ENCODE measurements at regions not wholly inside any gene's neighbourhood (a gene's known extent, or its start where the extent isn't known, plus 50 kb on each side); places are given as distances from the start of the nearest gene placed in this dataset.
A peak's percentile ranks its signal among the peaks of the same experiment; 100 is the strongest.

GRCh38 chr2:44869761-44870160 lies 71.7 kb upstream of the SIX3 start:
- no peak overlapping the region for H3K23ac ChIP-seq (ENCODE audit: low read depth, low read length, poor library complexity)
- no peak overlapping the region for H3K27ac ChIP-seq (replicated peaks; ENCODE audit: low read length)
- no peak overlapping the region for H3K4me3 ChIP-seq (ENCODE audit: low read length in 2 of 2)
- H3K27me3 ChIP-seq (ENCODE audit: control insufficient read depth in 3 of 3, insufficient read depth in 3 of 3, low read depth in 1 of 3, low read length in 3 of 3): peaks cover 0 to 35% (median 0%) of the 10 kb centered on the region in 3 experiments
- H3K4me2 ChIP-seq (ENCODE audit: insufficient read depth, low read length, poor library complexity, severe bottlenecking): no peak overlapping the region
- H4K91ac ChIP-seq (ENCODE audit: low read depth, low read length, poor library complexity): no peak overlapping the region
- no peak overlapping the region for H2BK15ac ChIP-seq (ENCODE audit: low read length)
- H2AK5ac ChIP-seq (ENCODE audit: low read depth, low read length): no peak overlapping the region
- WGBS, 2 donors (ENCODE audit: extremely low coverage in 2 of 2, insufficient read length in 2 of 2, insufficient replicate concordance in 1 of 2): no CpG with 5 or more reads among the region's 5 CpGs
- peaks cover 0 to 1% of the 10 kb centered on the region in 2 donors for H3K9me3 ChIP-seq (replicated peaks in 1 of 2; ENCODE audit: control insufficient read depth in 2 of 2, insufficient read depth in 1 of 2, low read depth in 1 of 2, low read length in 2 of 2)
- H3K9ac ChIP-seq (ENCODE audit: low read depth, low read length, poor library complexity): no peak overlapping the region
- H3K18ac ChIP-seq (ENCODE audit: low read length): no peak overlapping the region
- H3K79me1 ChIP-seq (ENCODE audit: low read depth, low read length): no peaks in the 10 kb centered on the region
- no peak for DNase-seq (ENCODE audit: low spot score)
- H3K14ac ChIP-seq (ENCODE audit: low read length): no peak overlapping the region
- H2AFZ ChIP-seq (ENCODE audit: low read length): no peak overlapping the region
- peaks cover 0 to 3% of the 10 kb centered on the region in 2 donors for H3K4me1 ChIP-seq (ENCODE audit: control insufficient read depth in 2 of 2, insufficient read depth in 1 of 2, low read depth in 1 of 2, low read length in 2 of 2)
- H3K36me3 ChIP-seq (replicated peaks in 1 of 2; ENCODE audit: control insufficient read depth in 2 of 2, insufficient read depth in 2 of 2, low read length in 2 of 2): no peaks in the 10 kb centered on the region
- H2BK5ac ChIP-seq (ENCODE audit: low read length): no peak overlapping the region
- no peak overlapping the region for H2BK12ac ChIP-seq (ENCODE audit: low read length)
- no peak overlapping the region for H3K4ac ChIP-seq (ENCODE audit: low read length)
- H4K8ac ChIP-seq (ENCODE audit: low read depth, low read length): no peak overlapping the region
- no peak overlapping the region for H2BK120ac ChIP-seq (ENCODE audit: low read depth, low read length)

GRCh38 chr2:44877417-44877816 lies 64.1 kb upstream of the SIX3 start:
- H3K27ac ChIP-seq (replicated peaks; ENCODE audit: low read length): no peak overlapping the region
- no peak overlapping the region for H2BK12ac ChIP-seq (ENCODE audit: low read length)
- H2BK5ac ChIP-seq (ENCODE audit: low read length): no peak overlapping the region
- no peak for DNase-seq (ENCODE audit: low spot score)
- H4K8ac ChIP-seq (ENCODE audit: low read depth, low read length): no peak overlapping the region
- H2AFZ ChIP-seq (ENCODE audit: low read length): no peak overlapping the region
- H3K18ac ChIP-seq (ENCODE audit: low read length): no peak overlapping the region
- no peak overlapping the region for H3K4me3 ChIP-seq (ENCODE audit: low read length in 2 of 2)
- H3K9ac ChIP-seq (ENCODE audit: low read depth, low read length, poor library complexity): no peak overlapping the region
- peaks cover 0 to 30% (median 0%) of the 10 kb centered on the region in 3 experiments for H3K27me3 ChIP-seq (ENCODE audit: control insufficient read depth in 3 of 3, insufficient read depth in 3 of 3, low read depth in 1 of 3, low read length in 3 of 3)
- no peak overlapping the region for H3K4me2 ChIP-seq (ENCODE audit: insufficient read depth, low read length, poor library complexity, severe bottlenecking)
- H3K23ac ChIP-seq (ENCODE audit: low read depth, low read length, poor library complexity): no peak overlapping the region
- no peak overlapping the region for H3K14ac ChIP-seq (ENCODE audit: low read length)
- H3K79me1 ChIP-seq (ENCODE audit: low read depth, low read length): no peaks in the 10 kb centered on the region
- H2AK5ac ChIP-seq (ENCODE audit: low read depth, low read length): no peak overlapping the region
- H3K36me3 ChIP-seq (replicated peaks in 1 of 2; ENCODE audit: control insufficient read depth in 2 of 2, insufficient read depth in 2 of 2, low read length in 2 of 2): no peaks in the 10 kb centered on the region
- H3K4ac ChIP-seq (ENCODE audit: low read length): no peak overlapping the region
- no peaks in the 10 kb centered on the region for H3K9me3 ChIP-seq (replicated peaks in 1 of 2; ENCODE audit: control insufficient read depth in 2 of 2, insufficient read depth in 1 of 2, low read depth in 1 of 2, low read length in 2 of 2)
- no peak overlapping the region for H2BK15ac ChIP-seq (ENCODE audit: low read length)
- H3K4me1 ChIP-seq (ENCODE audit: control insufficient read depth in 2 of 2, insufficient read depth in 1 of 2, low read depth in 1 of 2, low read length in 2 of 2): peaks cover 2 to 3% of the 10 kb centered on the region in 2 donors
- no CpG with 5 or more reads among the region's 7 CpGs for WGBS, 2 donors (ENCODE audit: extremely low coverage in 2 of 2, insufficient read length in 2 of 2, insufficient replicate concordance in 1 of 2)
- H2BK120ac ChIP-seq (ENCODE audit: low read depth, low read length): no peak overlapping the region
- H4K91ac ChIP-seq (ENCODE audit: low read depth, low read length, poor library complexity): no peak overlapping the region

GRCh38 chr2:44879269-44880124 lies 62.0 kb upstream of the SIX3 start:
- Histone ChIP-seq H4K91ac (ENCODE audit: low read depth, low read length, poor library complexity) (no peak overlapping the region), H3K18ac (ENCODE audit: low read length) (peak overlapping the region; percentile 68), H2BK15ac (ENCODE audit: low read length) (no peak overlapping the region), H3K4me3 (ENCODE audit: low read length in 2 of 2) (no peak overlapping the region), H2AFZ (ENCODE audit: low read length) (no peak overlapping the region), H3K9ac (ENCODE audit: low read depth, low read length, poor library complexity) (peak overlapping the region; percentile 3), H3K4me2 (ENCODE audit: insufficient read depth, low read length, poor library complexity, severe bottlenecking) (no peak overlapping the region), H3K14ac (ENCODE audit: low read length) (no peak overlapping the region), H3K27ac (replicated peaks; ENCODE audit: low read length) (no peak overlapping the region), H3K36me3 (replicated peaks in 1 of 2; ENCODE audit: control insufficient read depth in 2 of 2, insufficient read depth in 2 of 2, low read length in 2 of 2) (no peaks in the 10 kb centered on the region), H3K4ac (ENCODE audit: low read length) (no peak overlapping the region), H3K79me1 (ENCODE audit: low read depth, low read length) (no peaks in the 10 kb centered on the region), H2AK5ac (ENCODE audit: low read depth, low read length) (no peak overlapping the region), H2BK5ac (ENCODE audit: low read length) (no peak overlapping the region), H2BK120ac (ENCODE audit: low read depth, low read length) (no peak overlapping the region), H4K8ac (ENCODE audit: low read depth, low read length) (no peak overlapping the region), H3K4me1 (ENCODE audit: control insufficient read depth in 2 of 2, insufficient read depth in 1 of 2, low read depth in 1 of 2, low read length in 2 of 2) (peaks cover 0 to 2% of the 10 kb centered on the region in 2 donors), H3K23ac (ENCODE audit: low read depth, low read length, poor library complexity) (no peak overlapping the region), H3K27me3 (ENCODE audit: control insufficient read depth in 3 of 3, insufficient read depth in 3 of 3, low read depth in 1 of 3, low read length in 3 of 3) (peaks cover 0 to 30% (median 0%) of the 10 kb centered on the region in 3 experiments), H3K9me3 (replicated peaks in 1 of 2; ENCODE audit: control insufficient read depth in 2 of 2, insufficient read depth in 1 of 2, low read depth in 1 of 2, low read length in 2 of 2) (no peaks in the 10 kb centered on the region), H2BK12ac (ENCODE audit: low read length) (no peak overlapping the region)
- WGBS, 2 donors (ENCODE audit: extremely low coverage in 2 of 2, insufficient read length in 2 of 2, insufficient replicate concordance in 1 of 2): no CpG with 5 or more reads among the region's 18 CpGs
- DNase-seq (ENCODE audit: low spot score): no peak

- H3K36me3 ChIP-seq (replicated peaks in 1 of 2; ENCODE audit: control insufficient read depth in 2 of 2, insufficient read depth in 2 of 2, low read length in 2 of 2): no peaks in the 10 kb centered on the region
- no peak overlapping the region for H3K23ac ChIP-seq (ENCODE audit: low read depth, low read length, poor library complexity)
- peaks cover 0 to 35% (median 0%) of the 10 kb centered on the region in 3 experiments for H3K27me3 ChIP-seq (ENCODE audit: control insufficient read depth in 3 of 3, insufficient read depth in 3 of 3, low read depth in 1 of 3, low read length in 3 of 3)
- H3K14ac ChIP-seq (ENCODE audit: low read length): no peak overlapping the region
- H2BK5ac ChIP-seq (ENCODE audit: low read length): no peak overlapping the region
- no peak overlapping the region for H4K8ac ChIP-seq (ENCODE audit: low read depth, low read length)
- no peak overlapping the region for H2BK12ac ChIP-seq (ENCODE audit: low read length)
- DNase-seq (ENCODE audit: low spot score): no peak
- H4K91ac ChIP-seq (ENCODE audit: low read depth, low read length, poor library complexity): no peak overlapping the region
- no peak overlapping the region for H2BK15ac ChIP-seq (ENCODE audit: low read length)
- no peak overlapping the region for H2AK5ac ChIP-seq (ENCODE audit: low read depth, low read length)
- no peak overlapping the region for H3K9ac ChIP-seq (ENCODE audit: low read depth, low read length, poor library complexity)
- no peak overlapping the region for H3K4me2 ChIP-seq (ENCODE audit: insufficient read depth, low read length, poor library complexity, severe bottlenecking)
- no peak overlapping the region for H3K4me3 ChIP-seq (ENCODE audit: low read length in 2 of 2)
- H3K27ac ChIP-seq (replicated peaks; ENCODE audit: low read length): no peak overlapping the region
- no peak overlapping the region for H2AFZ ChIP-seq (ENCODE audit: low read length)
- H2BK120ac ChIP-seq (ENCODE audit: low read depth, low read length): no peak overlapping the region
- WGBS, 2 donors (ENCODE audit: extremely low coverage in 2 of 2, insufficient read length in 2 of 2, insufficient replicate concordance in 1 of 2): 100% methylated on average over 2 to 3 of the region's 8 CpGs
- no peak overlapping the region for H3K4ac ChIP-seq (ENCODE audit: low read length)
- H3K18ac ChIP-seq (ENCODE audit: low read length): no peak overlapping the region
- no peaks in the 10 kb centered on the region for H3K9me3 ChIP-seq (replicated peaks in 1 of 2; ENCODE audit: control insufficient read depth in 2 of 2, insufficient read depth in 1 of 2, low read depth in 1 of 2, low read length in 2 of 2)
- peaks cover 0 to 2% of the 10 kb centered on the region in 2 donors for H3K4me1 ChIP-seq (ENCODE audit: control insufficient read depth in 2 of 2, insufficient read depth in 1 of 2, low read depth in 1 of 2, low read length in 2 of 2)
- no peaks in the 10 kb centered on the region for H3K79me1 ChIP-seq (ENCODE audit: low read depth, low read length)
These were observed 61.4 kb upstream of the SIX3 start for GRCh38 chr2:44880125-44880483.

Measured in neuronal stem cell (in vitro differentiated cells).